Stimulated activated naive CD8-positive, alpha-beta T cell treated with anti-CD3 and anti-CD28 coated beads, Interleukin-15, Interleukin-2, amounts not matched to agents 100 ng/mL and 50 ng/mL, for 24 hours (primary cell): ENCODE measurements at regions not wholly inside any gene's neighbourhood (a gene's known extent, or its start where the extent isn't known, plus 50 kb on each side); places are given as distances from the start of the nearest gene placed in this dataset.

Source experiments
- H3K27ac Mint-ChIP-seq: one replicate; pipeline ENCODE4 v1.8.0; 2021; ENCODE audit warnings: mild to moderate bottlenecking, mixed read lengths
- H3K27me3 Mint-ChIP-seq: one replicate; pipeline ENCODE4 v1.8.0; 2021; ENCODE audit warnings: mixed read lengths
- H3K36me3 Mint-ChIP-seq: one replicate; pipeline ENCODE4 v1.8.0; 2021; ENCODE audit warnings: low read depth, mixed read lengths
- H3K4me1 Mint-ChIP-seq: one replicate; pipeline ENCODE4 v1.8.0; 2021; ENCODE audit warnings: low read depth, mixed read lengths
- H3K4me3 Mint-ChIP-seq: one replicate; pipeline ENCODE4 v1.8.0; 2021; ENCODE audit warnings: mild to moderate bottlenecking, mixed read lengths
- H3K9me3 Mint-ChIP-seq: one replicate; pipeline ENCODE4 v1.8.0; 2021; ENCODE audit warnings: mixed read lengths

DNA sequence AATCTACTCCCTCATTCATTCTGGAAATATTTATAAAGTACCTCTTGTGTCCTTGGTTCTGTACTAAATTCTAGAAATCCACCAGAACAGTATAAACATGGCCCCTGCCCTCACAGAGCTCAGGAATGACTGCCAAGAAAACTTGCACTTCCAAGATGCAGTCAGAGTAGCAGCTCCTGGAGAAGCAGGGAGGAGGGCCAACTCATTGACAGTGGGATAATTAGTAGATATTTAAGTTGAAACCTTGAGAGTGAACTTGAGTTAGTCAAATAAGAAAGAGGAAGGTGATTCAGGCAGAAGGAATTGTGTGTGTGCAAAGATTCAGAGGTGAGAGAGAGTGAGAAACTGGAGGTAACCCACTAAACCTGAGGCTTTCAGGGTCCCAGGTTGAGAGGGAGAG is 182.2 kb upstream of the INHBA start:
- Mint-ChIP-seq H3K4me1 (peaks cover 91% of the 10 kb centered on the region), H3K9me3 (peaks cover 16% of the 10 kb centered on the region), H3K27me3 (peaks cover 15% of the 10 kb centered on the region), H3K36me3 (peaks cover 27% of the 10 kb centered on the region), H3K4me3 (no peak overlapping the region), H3K27ac (no peak overlapping the region)

GRCh38 chr7:41882745-41883420 is 180.0 kb upstream of the INHBA start:
- H3K4me3 Mint-ChIP-seq = peak overlapping the region; percentile 75
- H3K4me1 Mint-ChIP-seq = peaks cover 80% of the 10 kb centered on the region
- peaks cover under 1% of the 10 kb centered on the region for H3K27me3 Mint-ChIP-seq
- H3K9me3 Mint-ChIP-seq = peaks cover 17% of the 10 kb centered on the region
- H3K36me3 Mint-ChIP-seq = peaks cover 31% of the 10 kb centered on the region
- peak overlapping the region; percentile 99 for H3K27ac Mint-ChIP-seq

DNA sequence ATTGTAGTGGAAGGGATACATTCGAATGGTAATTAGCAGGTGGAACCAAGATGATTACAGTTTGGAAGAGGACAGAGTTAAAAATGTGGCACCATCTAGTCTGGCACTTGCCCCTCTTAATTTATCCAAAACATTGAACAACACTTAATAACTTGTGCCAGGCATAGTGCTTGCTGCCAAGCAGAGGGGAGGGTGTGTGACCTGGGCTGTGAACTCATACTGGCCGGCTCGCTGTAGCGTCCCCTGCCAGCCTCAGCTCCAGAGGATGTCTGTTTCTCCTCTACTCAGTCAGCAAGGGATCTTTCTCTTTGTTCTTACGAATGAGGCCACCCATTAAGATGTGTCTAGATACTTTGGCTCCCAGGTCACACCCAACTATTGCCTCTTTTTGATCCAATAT is 179.4 kb upstream of the INHBA start:
- Mint-ChIP-seq H3K27ac (peak overlapping the region; percentile 99), H3K27me3 (no peaks in the 10 kb centered on the region), H3K4me1 (peaks cover 75% of the 10 kb centered on the region), H3K4me3 (peak overlapping the region; percentile 75), H3K9me3 (peaks cover 17% of the 10 kb centered on the region), H3K36me3 (peaks cover 31% of the 10 kb centered on the region)

DNA sequence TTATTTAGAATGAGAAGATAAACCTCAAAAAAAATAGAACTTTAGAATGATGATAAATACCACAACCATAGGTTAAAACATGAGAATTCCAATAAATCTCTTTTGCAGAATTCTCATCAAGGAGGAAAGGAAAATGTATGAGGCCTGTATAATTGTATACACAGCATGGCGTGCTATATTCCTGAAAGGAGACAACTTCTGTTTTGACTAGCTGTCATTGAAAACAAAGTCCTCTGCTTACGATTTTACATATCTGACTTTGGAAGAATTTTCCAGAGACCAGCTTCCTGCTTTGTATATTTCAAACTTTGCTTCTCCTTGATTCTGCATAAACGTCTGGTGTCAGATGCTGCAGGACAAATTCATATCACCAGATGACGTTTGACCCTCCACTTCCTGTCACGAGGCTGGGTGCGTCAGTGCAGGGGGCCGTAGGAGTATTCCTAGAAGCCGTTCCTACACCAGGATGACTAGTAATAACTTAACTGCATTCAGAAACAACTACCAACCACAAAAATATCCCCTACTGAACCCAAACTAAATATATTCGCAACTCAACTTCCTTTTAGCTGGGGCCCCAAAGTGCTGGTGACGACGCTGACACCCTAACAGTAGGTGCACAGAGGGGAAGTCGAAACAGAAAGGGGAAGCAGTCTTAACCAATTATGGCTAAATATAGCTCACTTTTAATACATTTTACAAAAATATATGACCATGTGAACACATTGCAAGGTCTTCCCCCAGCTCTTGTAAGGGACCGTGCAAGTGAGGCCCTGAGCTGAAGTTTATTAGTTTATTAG is 178.6 kb upstream of the INHBA start:
- Mint-ChIP-seq H3K9me3 (peaks cover 17% of the 10 kb centered on the region), H3K4me1 (peaks cover 70% of the 10 kb centered on the region), H3K27ac (peak overlapping the region; percentile 99), H3K27me3 (no peaks in the 10 kb centered on the region), H3K4me3 (peak overlapping the region; percentile 75), H3K36me3 (peaks cover 31% of the 10 kb centered on the region)

DNA sequence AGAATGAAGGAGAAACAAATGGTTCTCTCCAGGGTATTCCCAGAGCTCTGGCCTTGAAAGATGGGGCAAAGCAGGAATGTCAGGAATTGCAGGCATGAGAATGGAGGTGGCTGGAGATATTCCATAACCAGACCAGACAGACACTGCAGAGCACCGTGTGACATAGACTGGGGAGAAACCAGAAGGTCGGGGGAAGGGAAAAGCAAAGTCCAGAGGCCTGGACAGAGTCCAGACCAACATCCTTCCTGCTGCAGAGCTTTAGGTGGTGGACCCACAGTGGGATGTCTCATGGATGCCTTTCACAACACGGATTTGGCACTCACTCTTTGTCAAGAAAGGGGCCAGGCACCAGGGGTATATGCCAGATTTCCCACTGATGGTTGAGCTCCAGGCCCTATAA is 177.2 kb upstream of the INHBA start:
- Mint-ChIP-seq H3K4me1 (peaks cover 60% of the 10 kb centered on the region), H3K9me3 (peaks cover 17% of the 10 kb centered on the region)

DNA sequence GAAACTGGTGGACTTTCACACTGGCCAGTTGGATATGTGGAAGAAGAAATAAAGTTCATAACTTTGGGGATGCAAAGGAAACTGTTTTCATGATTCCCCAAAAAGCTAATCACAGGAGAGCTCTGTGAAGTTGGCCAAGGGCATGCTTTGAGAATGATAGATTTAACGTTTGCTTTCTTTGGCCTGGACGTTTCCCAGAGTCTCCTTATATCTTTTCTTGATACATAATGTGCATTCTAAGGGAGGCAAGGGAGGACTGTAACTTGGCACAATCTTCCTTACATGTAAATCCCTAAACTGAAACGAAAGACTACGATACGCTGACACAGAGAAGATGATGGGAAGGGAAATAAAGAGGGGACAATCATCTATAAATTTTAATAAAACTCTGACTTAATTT is 176.5 kb upstream of the INHBA start:
- H3K4me3 Mint-ChIP-seq = no peak overlapping the region
- peaks cover 17% of the 10 kb centered on the region for H3K9me3 Mint-ChIP-seq
- peaks cover 13% of the 10 kb centered on the region for H3K27me3 Mint-ChIP-seq
- peaks cover 56% of the 10 kb centered on the region for H3K4me1 Mint-ChIP-seq
- peaks cover 31% of the 10 kb centered on the region for H3K36me3 Mint-ChIP-seq
- no peak overlapping the region for H3K27ac Mint-ChIP-seq

More for the DNA sequence above, 177.2 kb upstream of the INHBA start:
- H3K27ac Mint-ChIP-seq = peak overlapping the region; percentile 6
- H3K4me3 Mint-ChIP-seq = no peak overlapping the region
- H3K27me3 Mint-ChIP-seq = peaks cover 9% of the 10 kb centered on the region
- H3K36me3 Mint-ChIP-seq = peaks cover 31% of the 10 kb centered on the region

- H3K9me3 Mint-ChIP-seq = peaks cover 17% of the 10 kb centered on the region
- H3K4me3 Mint-ChIP-seq = no peak overlapping the region
- peaks cover 57% of the 10 kb centered on the region for H3K4me1 Mint-ChIP-seq
- peaks cover 31% of the 10 kb centered on the region for H3K36me3 Mint-ChIP-seq
- peaks cover 16% of the 10 kb centered on the region for H3K27me3 Mint-ChIP-seq
- H3K27ac Mint-ChIP-seq = peak overlapping the region; percentile 32
Observed at GRCh38 chr7:41878309-41879295, 175.7 kb upstream of the INHBA start.

DNA sequence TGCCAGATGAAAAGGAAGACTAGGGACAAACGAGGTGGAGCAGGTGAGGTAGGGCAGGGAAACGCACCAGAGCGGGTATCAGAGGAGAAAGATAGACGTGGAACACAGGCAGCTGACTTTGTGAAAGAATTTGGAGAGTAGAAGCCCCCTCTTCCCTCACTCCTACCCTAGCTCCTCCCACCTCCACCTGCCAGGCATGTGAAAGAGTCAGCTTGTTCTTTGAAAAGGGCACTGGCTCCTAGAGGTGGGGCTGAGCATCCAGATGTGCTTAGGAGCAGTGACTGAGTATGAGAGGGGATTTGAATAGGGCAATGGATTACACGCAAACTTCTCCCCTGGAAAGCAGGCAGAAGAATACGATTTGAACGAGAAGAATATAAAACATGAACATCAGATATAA is 174.2 kb upstream of the INHBA start:
- Mint-ChIP-seq H3K4me3 (no peak overlapping the region), H3K27me3 (peaks cover 26% of the 10 kb centered on the region), H3K27ac (peak overlapping the region; percentile 26), H3K36me3 (peaks cover 20% of the 10 kb centered on the region), H3K9me3 (peaks cover 15% of the 10 kb centered on the region), H3K4me1 (peaks cover 49% of the 10 kb centered on the region)

GRCh38 chr7:41875513-41875912 is 172.6 kb upstream of the INHBA start:
- H3K4me3 Mint-ChIP-seq = no peak overlapping the region
- peaks cover 42% of the 10 kb centered on the region for H3K4me1 Mint-ChIP-seq
- peaks cover 6% of the 10 kb centered on the region for H3K9me3 Mint-ChIP-seq
- peak overlapping the region; percentile 17 for H3K27ac Mint-ChIP-seq
- peaks cover 26% of the 10 kb centered on the region for H3K27me3 Mint-ChIP-seq
- peaks cover 8% of the 10 kb centered on the region for H3K36me3 Mint-ChIP-seq

GRCh38 chr7:41874201-41874785 is 171.4 kb upstream of the INHBA start:
- Mint-ChIP-seq H3K36me3 (no peaks in the 10 kb centered on the region), H3K27me3 (peaks cover 26% of the 10 kb centered on the region), H3K27ac (no peak overlapping the region), H3K9me3 (no peaks in the 10 kb centered on the region), H3K4me3 (no peak overlapping the region), H3K4me1 (peaks cover 43% of the 10 kb centered on the region)

GRCh38 chr7:41873741-41874140 is 170.9 kb upstream of the INHBA start:
- peaks cover 46% of the 10 kb centered on the region for H3K4me1 Mint-ChIP-seq
- peaks cover 26% of the 10 kb centered on the region for H3K27me3 Mint-ChIP-seq
- no peak overlapping the region for H3K4me3 Mint-ChIP-seq
- no peaks in the 10 kb centered on the region for H3K9me3 Mint-ChIP-seq
- H3K36me3 Mint-ChIP-seq = no peaks in the 10 kb centered on the region
- H3K27ac Mint-ChIP-seq = no peak overlapping the region

GRCh38 chr7:41872966-41873365 is 170.1 kb upstream of the INHBA start:
- no peaks in the 10 kb centered on the region for H3K36me3 Mint-ChIP-seq
- no peaks in the 10 kb centered on the region for H3K9me3 Mint-ChIP-seq
- no peak overlapping the region for H3K4me3 Mint-ChIP-seq
- no peak overlapping the region for H3K27ac Mint-ChIP-seq
- H3K4me1 Mint-ChIP-seq = peaks cover 49% of the 10 kb centered on the region
- H3K27me3 Mint-ChIP-seq = peaks cover 26% of the 10 kb centered on the region

GRCh38 chr7:41870461-41871138 is 167.7 kb upstream of the INHBA start:
- H3K9me3 Mint-ChIP-seq = peaks cover 7% of the 10 kb centered on the region
- peak overlapping the region; percentile 75 for H3K27ac Mint-ChIP-seq
- H3K4me3 Mint-ChIP-seq = no peak overlapping the region
- H3K4me1 Mint-ChIP-seq = peaks cover 45% of the 10 kb centered on the region
- peaks cover 30% of the 10 kb centered on the region for H3K27me3 Mint-ChIP-seq
- no peaks in the 10 kb centered on the region for H3K36me3 Mint-ChIP-seq

DNA sequence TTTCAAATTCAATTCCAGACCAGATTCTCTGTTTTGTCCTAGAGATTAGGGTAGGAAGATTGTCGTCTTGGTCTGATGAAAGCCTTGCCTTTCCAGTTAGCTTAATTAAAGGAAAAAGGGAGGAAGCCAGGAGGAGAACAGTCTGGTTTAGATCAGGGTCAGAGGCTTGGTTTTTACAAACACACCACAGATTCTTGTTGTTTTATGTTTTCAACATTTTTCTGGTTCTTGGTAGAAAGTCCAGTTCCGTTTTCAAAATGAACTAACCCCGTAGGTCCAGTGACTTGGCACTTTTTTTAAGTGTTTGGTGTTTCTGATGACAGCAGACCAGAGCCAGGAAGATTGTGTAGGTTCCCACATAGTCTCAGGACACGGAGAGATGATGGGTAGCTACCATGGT is 167.1 kb upstream of the INHBA start:
- Mint-ChIP-seq H3K27me3 (peaks cover 26% of the 10 kb centered on the region), H3K4me3 (peak overlapping the region; percentile 38), H3K36me3 (no peaks in the 10 kb centered on the region), H3K9me3 (peaks cover 10% of the 10 kb centered on the region), H3K27ac (peak overlapping the region; percentile 75), H3K4me1 (peaks cover 45% of the 10 kb centered on the region)
